ENCODE measurements at regions not wholly inside any gene's neighbourhood (a gene's known extent, or its start where the extent isn't known, plus 50 kb on each side); places are given as distances from the start of the nearest gene placed in this dataset.

DNA sequence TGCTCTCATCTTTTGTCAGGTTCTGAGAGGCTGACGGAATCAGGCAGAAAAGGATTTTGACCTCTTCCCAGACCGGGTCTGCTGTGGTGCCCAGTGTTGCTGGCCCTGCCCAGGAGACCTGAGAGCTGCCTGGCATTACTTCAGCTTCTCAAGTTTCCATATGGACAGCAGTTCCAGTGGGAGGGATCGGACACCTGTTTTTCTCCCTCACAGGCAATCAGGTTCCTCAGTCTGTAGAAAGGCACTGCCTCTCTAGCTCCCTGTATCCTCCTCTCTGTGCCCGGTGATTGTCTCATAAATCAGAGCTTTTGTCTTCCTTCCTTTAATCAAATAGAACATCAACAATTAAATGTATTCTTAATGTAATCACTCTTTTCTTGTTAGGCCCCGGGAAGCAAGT, 198.7 kb downstream of the SEMA6A start:
- no peak for ATAC-seq

DNA sequence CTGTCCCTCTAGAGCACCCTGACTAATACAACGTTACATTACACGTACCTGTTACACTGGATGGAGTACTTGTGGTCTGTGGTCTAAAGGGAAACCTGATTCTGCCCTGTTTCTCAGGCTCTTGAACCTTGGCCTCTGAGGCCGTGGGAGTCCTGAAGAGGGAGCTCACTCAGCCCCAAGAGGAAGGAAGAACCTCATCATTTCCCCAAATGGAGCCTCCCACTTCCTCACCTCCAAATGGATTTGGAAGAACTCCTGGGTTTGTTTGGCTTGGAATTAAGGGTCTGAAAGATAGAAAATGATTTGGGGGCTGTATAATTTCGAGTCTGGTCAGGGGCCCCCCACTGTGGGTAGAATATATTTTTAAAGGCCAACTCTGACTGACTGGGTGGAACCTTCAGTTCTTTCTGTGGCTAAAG, 200.2 kb downstream of the SEMA6A start:
- Histone ChIP-seq H3K4me1 (ENCODE audit: control insufficient read depth, insufficient read depth, low read length) (no peaks in the 10 kb centered on the region), H3K4me3 (ENCODE audit: low read depth in 2 of 2, low read length in 2 of 2) (no peak overlapping the region), H3K9me3 (ENCODE audit: control insufficient read depth, insufficient read depth, low read depth, low read length) (no peaks in the 10 kb centered on the region), H3K36me3 (ENCODE audit: control insufficient read depth, insufficient read depth, low read length) (no peaks in the 10 kb centered on the region), H3K27me3 (ENCODE audit: control insufficient read depth, insufficient read depth, low read length) (no peaks in the 10 kb centered on the region), H3K27ac (ENCODE audit: low read length) (no peak overlapping the region)
- ChIA-PET CTCF (no interaction called here), POLR2A (no interaction called here)
- in situ Hi-C loops (cut with HindIII; ENCODE audit: low pct_unique_long_range_greater_than_20kb, low sequenced_read_pairs) = no loop called here
- no TSS peak for BruUV-seq (replicated peaks)
- TF ChIP-seq SIN3A (IDR thresholded peaks at IDR 0.05; ENCODE audit: borderline replicate concordance, insufficient read depth, low read depth, low read length) (no peak), POLR2AphosphoS5 (IDR thresholded peaks at IDR 0.05; ENCODE audit: low read depth, low read length) (no peak), TCF7L2 (IDR thresholded peaks at IDR 0.05; ENCODE audit: low read depth, low read length) (no peak)
- TF ChIP-seq, protein P1, sequence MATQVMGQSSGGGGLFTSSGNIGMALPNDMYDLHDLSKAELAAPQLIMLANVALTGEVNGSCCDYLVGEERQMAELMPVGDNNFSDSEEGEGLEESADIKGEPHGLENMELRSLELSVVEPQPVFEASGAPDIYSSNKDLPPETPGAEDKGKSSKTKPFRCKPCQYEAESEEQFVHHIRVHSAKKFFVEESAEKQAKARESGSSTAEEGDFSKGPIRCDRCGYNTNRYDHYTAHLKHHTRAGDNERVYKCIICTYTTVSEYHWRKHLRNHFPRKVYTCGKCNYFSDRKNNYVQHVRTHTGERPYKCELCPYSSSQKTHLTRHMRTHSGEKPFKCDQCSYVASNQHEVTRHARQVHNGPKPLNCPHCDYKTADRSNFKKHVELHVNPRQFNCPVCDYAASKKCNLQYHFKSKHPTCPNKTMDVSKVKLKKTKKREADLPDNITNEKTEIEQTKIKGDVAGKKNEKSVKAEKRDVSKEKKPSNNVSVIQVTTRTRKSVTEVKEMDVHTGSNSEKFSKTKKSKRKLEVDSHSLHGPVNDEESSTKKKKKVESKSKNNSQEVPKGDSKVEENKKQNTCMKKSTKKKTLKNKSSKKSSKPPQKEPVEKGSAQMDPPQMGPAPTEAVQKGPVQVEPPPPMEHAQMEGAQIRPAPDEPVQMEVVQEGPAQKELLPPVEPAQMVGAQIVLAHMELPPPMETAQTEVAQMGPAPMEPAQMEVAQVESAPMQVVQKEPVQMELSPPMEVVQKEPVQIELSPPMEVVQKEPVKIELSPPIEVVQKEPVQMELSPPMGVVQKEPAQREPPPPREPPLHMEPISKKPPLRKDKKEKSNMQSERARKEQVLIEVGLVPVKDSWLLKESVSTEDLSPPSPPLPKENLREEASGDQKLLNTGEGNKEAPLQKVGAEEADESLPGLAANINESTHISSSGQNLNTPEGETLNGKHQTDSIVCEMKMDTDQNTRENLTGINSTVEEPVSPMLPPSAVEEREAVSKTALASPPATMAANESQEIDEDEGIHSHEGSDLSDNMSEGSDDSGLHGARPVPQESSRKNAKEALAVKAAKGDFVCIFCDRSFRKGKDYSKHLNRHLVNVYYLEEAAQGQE (IDR thresholded peaks at IDR 0.05; ENCODE audit: insufficient read depth in 1 of 2, low read depth in 2 of 2, low read length in 1 of 2) = no peak
- TF ChIP-seq, protein P2, sequence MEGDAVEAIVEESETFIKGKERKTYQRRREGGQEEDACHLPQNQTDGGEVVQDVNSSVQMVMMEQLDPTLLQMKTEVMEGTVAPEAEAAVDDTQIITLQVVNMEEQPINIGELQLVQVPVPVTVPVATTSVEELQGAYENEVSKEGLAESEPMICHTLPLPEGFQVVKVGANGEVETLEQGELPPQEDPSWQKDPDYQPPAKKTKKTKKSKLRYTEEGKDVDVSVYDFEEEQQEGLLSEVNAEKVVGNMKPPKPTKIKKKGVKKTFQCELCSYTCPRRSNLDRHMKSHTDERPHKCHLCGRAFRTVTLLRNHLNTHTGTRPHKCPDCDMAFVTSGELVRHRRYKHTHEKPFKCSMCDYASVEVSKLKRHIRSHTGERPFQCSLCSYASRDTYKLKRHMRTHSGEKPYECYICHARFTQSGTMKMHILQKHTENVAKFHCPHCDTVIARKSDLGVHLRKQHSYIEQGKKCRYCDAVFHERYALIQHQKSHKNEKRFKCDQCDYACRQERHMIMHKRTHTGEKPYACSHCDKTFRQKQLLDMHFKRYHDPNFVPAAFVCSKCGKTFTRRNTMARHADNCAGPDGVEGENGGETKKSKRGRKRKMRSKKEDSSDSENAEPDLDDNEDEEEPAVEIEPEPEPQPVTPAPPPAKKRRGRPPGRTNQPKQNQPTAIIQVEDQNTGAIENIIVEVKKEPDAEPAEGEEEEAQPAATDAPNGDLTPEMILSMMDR (IDR thresholded peaks at IDR 0.05) = no peak
- DNase-seq (ENCODE audit: low read depth, low spot score) (no peak), ATAC-seq (no peak)
- intact Hi-C loops (cut with micrococcal nuclease; ENCODE audit: unreplicated experiment) = no loop called here

More for the DNA sequence above, 198.7 kb downstream of the SEMA6A start:
- BruUV-seq (replicated peaks) = no TSS peak
- intact Hi-C loops (cut with micrococcal nuclease; ENCODE audit: unreplicated experiment) = no loop called here
- in situ Hi-C loops (cut with HindIII; ENCODE audit: low pct_unique_long_range_greater_than_20kb, low sequenced_read_pairs) = no loop called here
- H3K36me3 ChIP-seq (ENCODE audit: control insufficient read depth, insufficient read depth, low read length) = no peaks in the 10 kb centered on the region
- no peaks in the 10 kb centered on the region for H3K27me3 ChIP-seq (ENCODE audit: control insufficient read depth, insufficient read depth, low read length)
- H3K4me3 ChIP-seq (ENCODE audit: low read depth in 2 of 2, low read length in 2 of 2) = no peak overlapping the region
- DNase-seq (ENCODE audit: low read depth, low spot score) = no peak
- ChIA-PET CTCF (no interaction called here), POLR2A (no interaction called here)
- H3K4me1 ChIP-seq (ENCODE audit: control insufficient read depth, insufficient read depth, low read length) = no peaks in the 10 kb centered on the region
- no peak overlapping the region for H3K27ac ChIP-seq (ENCODE audit: low read length)
- H3K9me3 ChIP-seq (ENCODE audit: control insufficient read depth, insufficient read depth, low read depth, low read length) = no peaks in the 10 kb centered on the region
- TF ChIP-seq TCF7L2 (IDR thresholded peaks at IDR 0.05; ENCODE audit: low read depth, low read length) = no peak
- TF ChIP-seq POLR2AphosphoS5 (IDR thresholded peaks at IDR 0.05; ENCODE audit: low read depth, low read length) = no peak
- TF ChIP-seq, protein P2 (IDR thresholded peaks at IDR 0.05) = no peak
- no peak for TF ChIP-seq SIN3A (IDR thresholded peaks at IDR 0.05; ENCODE audit: borderline replicate concordance, insufficient read depth, low read depth, low read length)
- TF ChIP-seq, protein P1 (IDR thresholded peaks at IDR 0.05; ENCODE audit: insufficient read depth in 1 of 2, low read depth in 2 of 2, low read length in 1 of 2) = no peak

Data from Panc1 (cell line).